LNCAP (cell line): ENCODE measurements at regions not wholly inside any gene's neighbourhood (a gene's known extent, or its start where the extent isn't known, plus 50 kb on each side); places are given as distances from the start of the nearest gene placed in this dataset.

Source experiments
- CTCF ChIP-seq: fragments of 450-650 bp; IDR thresholded peaks from 2 replicates; pipeline ENCODE4 v1.5.1; 2017; ENCODE audit warnings: mild to moderate bottlenecking

- TF ChIP-seq CTCF, result no peak
Observed at GRCh38 chr10:130326954-130327353, 190.8 kb downstream of the GLRX3 start.

- TF ChIP-seq CTCF, result no peak
Observed at GRCh38 chr10:130329792-130330191, 193.6 kb downstream of the GLRX3 start.

GRCh38 chr10:130333185-130333584 lies 197.0 kb downstream of the GLRX3 start:
- TF ChIP-seq CTCF, result peak; percentile 36

- no peak for TF ChIP-seq CTCF
Observed at GRCh38 chr10:130335336-130335735, 199.1 kb downstream of the GLRX3 start.

- peak; percentile 30 for TF ChIP-seq CTCF
Observed at GRCh38 chr10:130336617-130337304, 200.6 kb downstream of the GLRX3 start.

- no peak for TF ChIP-seq CTCF
Observed at GRCh38 chr10:130337305-130337640, 201.1 kb downstream of the GLRX3 start.

- TF ChIP-seq CTCF, result no peak
Observed at GRCh38 chr10:130337696-130338635, 201.8 kb downstream of the GLRX3 start.
